ENCODE measurements at regions not wholly inside any gene's neighbourhood (a gene's known extent, or its start where the extent isn't known, plus 50 kb on each side); places are given as distances from the start of the nearest gene placed in this dataset.

DNA sequence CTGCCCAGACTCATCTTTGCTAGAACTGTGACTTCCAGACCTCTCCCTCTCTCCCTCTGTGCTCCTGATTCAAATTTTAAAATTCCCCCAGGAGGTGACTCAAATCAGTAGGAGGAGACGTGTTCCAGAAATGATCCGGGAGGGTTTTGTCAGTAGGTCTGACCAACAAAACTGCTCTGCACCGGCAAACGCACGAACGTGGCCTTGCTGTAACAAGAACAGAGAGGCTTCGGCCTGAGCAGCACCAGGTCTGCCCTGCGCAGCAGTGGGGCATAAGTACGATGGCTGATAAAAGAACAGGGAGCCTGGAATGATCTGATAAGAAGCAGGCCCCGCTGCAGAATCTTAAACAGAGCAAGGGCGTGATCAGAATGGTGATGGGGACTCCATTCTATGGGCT, 152.7 kb upstream of the AUTS2 start:
- TF ChIP-seq, protein P1, sequence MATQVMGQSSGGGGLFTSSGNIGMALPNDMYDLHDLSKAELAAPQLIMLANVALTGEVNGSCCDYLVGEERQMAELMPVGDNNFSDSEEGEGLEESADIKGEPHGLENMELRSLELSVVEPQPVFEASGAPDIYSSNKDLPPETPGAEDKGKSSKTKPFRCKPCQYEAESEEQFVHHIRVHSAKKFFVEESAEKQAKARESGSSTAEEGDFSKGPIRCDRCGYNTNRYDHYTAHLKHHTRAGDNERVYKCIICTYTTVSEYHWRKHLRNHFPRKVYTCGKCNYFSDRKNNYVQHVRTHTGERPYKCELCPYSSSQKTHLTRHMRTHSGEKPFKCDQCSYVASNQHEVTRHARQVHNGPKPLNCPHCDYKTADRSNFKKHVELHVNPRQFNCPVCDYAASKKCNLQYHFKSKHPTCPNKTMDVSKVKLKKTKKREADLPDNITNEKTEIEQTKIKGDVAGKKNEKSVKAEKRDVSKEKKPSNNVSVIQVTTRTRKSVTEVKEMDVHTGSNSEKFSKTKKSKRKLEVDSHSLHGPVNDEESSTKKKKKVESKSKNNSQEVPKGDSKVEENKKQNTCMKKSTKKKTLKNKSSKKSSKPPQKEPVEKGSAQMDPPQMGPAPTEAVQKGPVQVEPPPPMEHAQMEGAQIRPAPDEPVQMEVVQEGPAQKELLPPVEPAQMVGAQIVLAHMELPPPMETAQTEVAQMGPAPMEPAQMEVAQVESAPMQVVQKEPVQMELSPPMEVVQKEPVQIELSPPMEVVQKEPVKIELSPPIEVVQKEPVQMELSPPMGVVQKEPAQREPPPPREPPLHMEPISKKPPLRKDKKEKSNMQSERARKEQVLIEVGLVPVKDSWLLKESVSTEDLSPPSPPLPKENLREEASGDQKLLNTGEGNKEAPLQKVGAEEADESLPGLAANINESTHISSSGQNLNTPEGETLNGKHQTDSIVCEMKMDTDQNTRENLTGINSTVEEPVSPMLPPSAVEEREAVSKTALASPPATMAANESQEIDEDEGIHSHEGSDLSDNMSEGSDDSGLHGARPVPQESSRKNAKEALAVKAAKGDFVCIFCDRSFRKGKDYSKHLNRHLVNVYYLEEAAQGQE (IDR thresholded peaks at IDR 0.05; ENCODE audit: unreplicated experiment): no peak
- TF ChIP-seq, protein P2, sequence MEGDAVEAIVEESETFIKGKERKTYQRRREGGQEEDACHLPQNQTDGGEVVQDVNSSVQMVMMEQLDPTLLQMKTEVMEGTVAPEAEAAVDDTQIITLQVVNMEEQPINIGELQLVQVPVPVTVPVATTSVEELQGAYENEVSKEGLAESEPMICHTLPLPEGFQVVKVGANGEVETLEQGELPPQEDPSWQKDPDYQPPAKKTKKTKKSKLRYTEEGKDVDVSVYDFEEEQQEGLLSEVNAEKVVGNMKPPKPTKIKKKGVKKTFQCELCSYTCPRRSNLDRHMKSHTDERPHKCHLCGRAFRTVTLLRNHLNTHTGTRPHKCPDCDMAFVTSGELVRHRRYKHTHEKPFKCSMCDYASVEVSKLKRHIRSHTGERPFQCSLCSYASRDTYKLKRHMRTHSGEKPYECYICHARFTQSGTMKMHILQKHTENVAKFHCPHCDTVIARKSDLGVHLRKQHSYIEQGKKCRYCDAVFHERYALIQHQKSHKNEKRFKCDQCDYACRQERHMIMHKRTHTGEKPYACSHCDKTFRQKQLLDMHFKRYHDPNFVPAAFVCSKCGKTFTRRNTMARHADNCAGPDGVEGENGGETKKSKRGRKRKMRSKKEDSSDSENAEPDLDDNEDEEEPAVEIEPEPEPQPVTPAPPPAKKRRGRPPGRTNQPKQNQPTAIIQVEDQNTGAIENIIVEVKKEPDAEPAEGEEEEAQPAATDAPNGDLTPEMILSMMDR (conservative IDR thresholded peaks at IDR 0.05; ENCODE audit: low read depth in 2 of 2): no peak
- TF ChIP-seq POLR2AphosphoS5 (IDR thresholded peaks at IDR 0.05; ENCODE audit: low read depth) (no peak), JUNB (IDR thresholded peaks at IDR 0.05; ENCODE audit: unreplicated experiment) (no peak), EZH2phosphoT487 (IDR thresholded peaks at IDR 0.05; ENCODE audit: unreplicated experiment) (no peak), EZH2 (IDR thresholded peaks at IDR 0.05; ENCODE audit: low read depth, unreplicated experiment) (no peak), CREB1 (CRISPR knock-in tag; IDR thresholded peaks at IDR 0.05; ENCODE audit: low read depth) (no peak), STAT1 (IDR thresholded peaks at IDR 0.05; ENCODE audit: unreplicated experiment) (no peak)
